ENCODE measurements at regions not wholly inside any gene's neighbourhood (a gene's known extent, or its start where the extent isn't known, plus 50 kb on each side); places are given as distances from the start of the nearest gene placed in this dataset.

- TF ChIP-seq CTCF (conservative IDR thresholded peaks at IDR 0.05 in 1 of 2, IDR thresholded peaks at IDR 0.05 in 1 of 2; ENCODE audit: low read depth in 1 of 2, low read length in 2 of 2) (no peak), EZH2 (IDR thresholded peaks at IDR 0.05; ENCODE audit: low read length, missing control alignments) (no peak)
Measured at GRCh38 chr4:129422277-129422676, 326.3 kb downstream of the C4orf33 start.

Measured in fibroblast of lung (primary cell).